ENCODE measurements at regions not wholly inside any gene's neighbourhood (a gene's known extent, or its start where the extent isn't known, plus 50 kb on each side); places are given as distances from the start of the nearest gene placed in this dataset.

GRCh38 chr11:15602047-15602446 is 487.3 kb downstream of the INSC start:
- peaks cover 4 to 28% (median 11%) of the 10 kb centered on the region in 12 donors for H3K4me1 ChIP-seq
- H3K27me3 ChIP-seq: no peaks in the 10 kb centered on the region
- no peak for TF ChIP-seq POLR2A (IDR thresholded peaks at IDR 0.05)
- TF ChIP-seq, protein P1, sequence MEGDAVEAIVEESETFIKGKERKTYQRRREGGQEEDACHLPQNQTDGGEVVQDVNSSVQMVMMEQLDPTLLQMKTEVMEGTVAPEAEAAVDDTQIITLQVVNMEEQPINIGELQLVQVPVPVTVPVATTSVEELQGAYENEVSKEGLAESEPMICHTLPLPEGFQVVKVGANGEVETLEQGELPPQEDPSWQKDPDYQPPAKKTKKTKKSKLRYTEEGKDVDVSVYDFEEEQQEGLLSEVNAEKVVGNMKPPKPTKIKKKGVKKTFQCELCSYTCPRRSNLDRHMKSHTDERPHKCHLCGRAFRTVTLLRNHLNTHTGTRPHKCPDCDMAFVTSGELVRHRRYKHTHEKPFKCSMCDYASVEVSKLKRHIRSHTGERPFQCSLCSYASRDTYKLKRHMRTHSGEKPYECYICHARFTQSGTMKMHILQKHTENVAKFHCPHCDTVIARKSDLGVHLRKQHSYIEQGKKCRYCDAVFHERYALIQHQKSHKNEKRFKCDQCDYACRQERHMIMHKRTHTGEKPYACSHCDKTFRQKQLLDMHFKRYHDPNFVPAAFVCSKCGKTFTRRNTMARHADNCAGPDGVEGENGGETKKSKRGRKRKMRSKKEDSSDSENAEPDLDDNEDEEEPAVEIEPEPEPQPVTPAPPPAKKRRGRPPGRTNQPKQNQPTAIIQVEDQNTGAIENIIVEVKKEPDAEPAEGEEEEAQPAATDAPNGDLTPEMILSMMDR (IDR thresholded peaks at IDR 0.05): no peak
- ATAC-seq (no peak), DNase-seq (no peak)
- no peak overlapping the region for H3K4me3 ChIP-seq
- H3K9me3 ChIP-seq: no peaks in the 10 kb centered on the region
- 90 to 95% (median 93%) methylated on average over 3 of the region's 3 CpGs for WGBS, 4 donors
- intact Hi-C loops (cut with DNase I): no loop called here
- H3K27ac ChIP-seq: peak overlapping the region in 1 of 12 donors; percentile 67
- H3K36me3 ChIP-seq: no peaks in the 10 kb centered on the region

GRCh38 chr11:15602785-15603567 is 488.3 kb downstream of the INSC start:
- ATAC-seq: peak; percentile 64 to 78 (median 72)
- no peaks in the 10 kb centered on the region for H3K36me3 ChIP-seq
- H3K27me3 ChIP-seq: no peaks in the 10 kb centered on the region
- peaks cover 4 to 28% (median 11%) of the 10 kb centered on the region in 12 donors for H3K4me1 ChIP-seq
- intact Hi-C loops (cut with DNase I): no loop called here
- TF ChIP-seq POLR2A (IDR thresholded peaks at IDR 0.05): no peak
- TF ChIP-seq, protein P1 (IDR thresholded peaks at IDR 0.05): no peak
- H3K27ac ChIP-seq: peak overlapping the region in 7 of 12 donors; percentile 11 to 67 (median 31)
- no peak overlapping the region for H3K4me3 ChIP-seq
- 15 to 33% (median 25%) methylated on average over 6 of the region's 6 CpGs for WGBS, 4 donors
- DNase-seq: peak in 3 of 5 donors; percentile 56 to 72 (median 71)
- H3K9me3 ChIP-seq: no peaks in the 10 kb centered on the region

GRCh38 chr11:15605094-15605493 is 490.4 kb downstream of the INSC start:
- DNase-seq (peak in 4 of 5 donors; percentile 39 to 48 (median 42)), ATAC-seq (peak; percentile 53 to 83 (median 62))
- no peaks in the 10 kb centered on the region for H3K27me3 ChIP-seq
- H3K4me3 ChIP-seq: no peak overlapping the region
- intact Hi-C loops (cut with DNase I): no loop called here
- H3K27ac ChIP-seq: no peak overlapping the region
- WGBS, 4 donors: 42 to 82% (median 64%) methylated on average over 2 of the region's 2 CpGs
- peaks cover 4 to 28% (median 11%) of the 10 kb centered on the region in 12 donors for H3K4me1 ChIP-seq
- peaks cover 0 to 3% (median 0%) of the 10 kb centered on the region in 12 donors for H3K9me3 ChIP-seq
- no peaks in the 10 kb centered on the region for H3K36me3 ChIP-seq
- TF ChIP-seq, protein P1 (IDR thresholded peaks at IDR 0.05): no peak
- no peak for TF ChIP-seq POLR2A (IDR thresholded peaks at IDR 0.05)

DNA sequence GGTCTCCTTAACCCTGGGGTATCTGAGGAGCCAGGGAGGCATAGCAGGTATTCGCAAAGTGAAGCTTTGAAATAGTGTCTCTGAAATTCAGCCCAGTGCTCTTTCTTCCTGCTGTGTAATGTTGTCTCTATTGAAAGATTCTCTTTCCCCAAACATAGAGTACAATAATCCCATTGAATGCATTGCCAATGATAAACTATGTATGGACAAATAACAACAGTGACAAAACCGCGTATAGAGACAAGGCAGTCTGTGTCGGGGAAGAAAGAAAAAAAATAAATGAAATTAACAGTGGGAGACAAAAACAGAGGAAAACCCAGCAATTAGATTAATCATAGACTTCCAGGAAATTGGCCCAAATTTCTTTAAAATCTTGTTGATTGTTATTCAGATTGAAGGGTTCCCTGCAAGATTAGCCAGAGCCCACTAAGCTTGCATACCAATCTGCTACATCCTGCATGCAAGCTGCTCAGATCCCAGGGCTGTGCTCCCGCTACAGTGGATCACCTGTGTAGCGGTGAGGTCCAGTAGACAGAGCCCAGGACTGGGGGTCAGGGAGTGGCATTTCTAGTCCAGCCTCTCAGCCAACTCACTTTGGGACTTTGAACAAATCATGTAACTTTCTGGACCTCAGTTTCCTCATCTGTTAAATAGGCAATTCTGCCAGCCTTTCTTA is 492.8 kb downstream of the INSC start:
- H3K4me1 ChIP-seq: peaks cover 3 to 24% (median 8%) of the 10 kb centered on the region in 12 donors
- H3K27ac ChIP-seq: no peak overlapping the region
- DNase-seq (no peak), ATAC-seq (no peak)
- H3K4me3 ChIP-seq: no peak overlapping the region
- no peaks in the 10 kb centered on the region for H3K27me3 ChIP-seq
- peaks cover 0 to 3% (median 0%) of the 10 kb centered on the region in 12 donors for H3K9me3 ChIP-seq
- 84 to 94% (median 92%) methylated on average over 5 to 6 of the region's 6 CpGs for WGBS, 4 donors
- TF ChIP-seq, protein P1 (IDR thresholded peaks at IDR 0.05): no peak
- TF ChIP-seq POLR2A (IDR thresholded peaks at IDR 0.05): no peak
- intact Hi-C loops (cut with DNase I): no loop called here
- no peaks in the 10 kb centered on the region for H3K36me3 ChIP-seq
